HG03442 (cell line): ENCODE measurements at regions not wholly inside any gene's neighbourhood (a gene's known extent, or its start where the extent isn't known, plus 50 kb on each side); places are given as distances from the start of the nearest gene placed in this dataset.
A peak's percentile ranks its signal among the peaks of the same experiment; 100 is the strongest.

ENCODE experiments used
- ATAC-seq: cut with Tn5 transposase; IDR thresholded peaks from one replicate; pipeline ENCODE4 v1.9.1; 2021; ENCODE audit warnings: mild to moderate bottlenecking, moderate library complexity; ENCODE audit not compliant: unreplicated experiment

GRCh38 chr3:187927565-187927964 is 182.3 kb upstream of the BCL6 start:
- no peak for ATAC-seq

- no peak for ATAC-seq
Measured at GRCh38 chr3:187929112-187929816, 184.0 kb upstream of the BCL6 start.

DNA sequence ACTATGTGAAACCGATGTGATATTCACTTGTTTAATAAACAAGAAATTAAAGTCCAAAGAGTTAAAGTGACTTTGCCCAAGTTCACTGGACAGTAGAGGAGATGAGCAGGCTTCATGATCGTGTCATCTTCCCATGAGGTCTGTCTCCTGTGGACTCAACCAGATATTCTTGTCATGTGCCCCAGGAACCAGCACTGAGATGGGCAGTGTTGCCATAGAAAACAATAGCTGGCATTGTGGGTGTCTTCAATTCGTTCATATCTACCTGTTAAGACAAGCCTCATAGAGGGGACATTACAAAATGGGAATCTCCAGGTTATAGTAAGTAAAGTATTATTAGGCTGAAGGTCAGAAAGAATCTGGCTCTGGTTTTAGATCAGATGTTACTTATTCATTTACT is 184.8 kb upstream of the BCL6 start:
- no peak for ATAC-seq

GRCh38 chr3:187931101-187931500 is 185.8 kb upstream of the BCL6 start:
- ATAC-seq, result no peak

GRCh38 chr3:187931770-187932278 is 186.6 kb upstream of the BCL6 start:
- ATAC-seq, result no peak

DNA sequence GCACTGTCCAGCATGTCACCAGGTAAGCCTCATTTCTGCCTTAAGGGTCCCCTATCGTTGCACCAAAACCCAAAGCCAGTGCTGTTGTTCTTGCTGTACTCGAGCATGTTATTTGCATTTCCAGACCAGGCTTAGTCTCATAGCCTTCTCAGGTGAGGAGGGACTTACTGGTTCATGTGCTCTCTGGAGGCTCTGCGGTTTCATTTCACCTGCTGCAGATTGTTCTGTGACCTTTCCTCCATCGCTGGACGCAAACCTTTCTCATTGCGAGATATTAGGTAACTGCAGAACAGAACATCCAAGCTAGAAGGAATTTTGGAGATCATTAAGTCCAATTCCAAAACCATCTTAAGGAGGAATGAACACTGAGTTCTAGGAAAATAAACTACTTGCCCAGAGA is 187.3 kb upstream of the BCL6 start:
- no peak for ATAC-seq

GRCh38 chr3:187935623-187936156 is 190.4 kb upstream of the BCL6 start:
- peak; percentile 95 for ATAC-seq

GRCh38 chr3:187936676-187937075 is 191.4 kb upstream of the BCL6 start:
- no peak for ATAC-seq

GRCh38 chr3:187939891-187940290 is 194.6 kb upstream of the BCL6 start:
- ATAC-seq, result no peak

DNA sequence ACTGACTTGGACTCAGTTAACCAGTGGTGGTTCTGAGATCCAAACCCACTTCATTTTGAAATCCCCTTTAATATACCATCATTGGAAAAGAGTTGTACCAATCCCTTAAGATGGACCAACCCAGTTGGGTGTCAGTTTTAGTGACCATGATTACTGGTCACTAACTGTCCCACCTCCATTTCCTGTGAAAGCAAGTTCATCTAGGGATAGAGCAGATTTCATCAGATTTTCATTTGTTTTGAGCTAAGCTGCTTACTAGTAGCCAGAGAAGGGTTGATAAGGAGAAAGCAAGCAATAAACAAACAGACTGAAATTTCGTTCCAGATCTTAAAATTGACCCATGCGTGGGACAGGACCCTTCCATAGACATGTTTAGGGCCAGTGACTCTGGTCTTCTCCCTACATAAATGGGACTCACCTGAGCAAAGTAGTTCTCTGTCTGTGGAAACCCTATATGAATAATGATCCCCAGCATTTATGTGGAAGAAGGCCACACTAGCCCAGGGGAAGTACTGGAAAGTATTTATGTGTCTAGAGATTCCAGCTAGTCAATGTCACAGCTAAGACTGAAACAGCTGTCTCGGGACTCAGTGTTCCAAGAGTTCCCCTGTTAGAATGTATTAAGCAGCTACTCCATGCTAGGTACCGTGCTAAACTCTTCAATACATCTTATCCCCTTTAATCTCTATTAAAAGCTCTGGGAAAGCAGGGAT is 196.0 kb upstream of the BCL6 start:
- no peak for ATAC-seq

DNA sequence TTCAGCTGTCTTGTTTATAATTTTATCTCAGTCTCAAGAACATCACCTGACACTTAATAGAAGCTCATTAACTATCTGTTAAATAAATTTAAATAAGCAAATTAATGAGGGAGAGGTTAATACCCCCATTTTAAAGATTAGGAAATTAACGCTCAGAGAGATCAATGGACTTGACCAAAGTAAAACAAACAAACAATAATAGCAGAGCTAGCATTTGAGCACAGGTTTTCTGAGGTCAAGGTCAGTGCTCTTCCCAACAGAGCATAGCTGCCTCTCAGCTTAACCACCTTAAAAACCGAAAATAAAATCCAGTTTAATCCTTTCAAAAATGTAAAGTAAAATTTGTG is 196.6 kb upstream of the BCL6 start:
- no peak for ATAC-seq

DNA sequence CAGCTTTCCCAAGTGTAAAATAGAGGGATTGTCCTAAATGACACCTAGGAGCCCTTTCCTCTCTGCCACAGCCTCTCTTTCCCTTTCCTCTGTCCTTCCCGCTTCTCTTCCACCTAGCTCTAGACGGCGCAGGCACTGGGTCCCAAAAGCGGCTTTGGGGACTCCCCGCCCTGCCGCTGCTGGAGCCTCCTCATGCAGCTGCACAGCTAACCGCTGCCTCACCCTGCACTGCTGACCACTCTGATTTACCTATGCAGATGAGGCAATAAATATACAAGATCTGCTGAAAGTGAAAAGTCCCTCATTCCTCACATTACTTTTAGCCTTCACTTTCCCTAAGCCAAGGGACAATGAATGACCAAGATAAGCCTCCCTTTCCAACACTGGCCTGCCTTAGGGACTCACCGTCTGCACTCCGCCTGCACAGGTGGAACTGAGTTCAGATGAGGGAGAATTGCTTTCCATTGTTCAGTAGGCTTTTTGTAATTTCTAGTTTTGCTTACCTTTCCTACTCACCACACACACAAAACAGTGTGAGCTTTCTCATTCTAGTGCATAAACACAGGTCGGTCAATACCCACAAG is 197.5 kb upstream of the BCL6 start:
- ATAC-seq, result no peak

GRCh38 chr3:187943677-187944389 is 198.6 kb upstream of the BCL6 start:
- ATAC-seq, result no peak

GRCh38 chr3:187944390-187945179 is 199.3 kb upstream of the BCL6 start:
- ATAC-seq, result no peak

GRCh38 chr3:187945374-187945773 is 200.1 kb upstream of the BCL6 start:
- no peak for ATAC-seq

GRCh38 chr3:187946163-187946691 is 201.0 kb upstream of the BCL6 start:
- no peak for ATAC-seq

DNA sequence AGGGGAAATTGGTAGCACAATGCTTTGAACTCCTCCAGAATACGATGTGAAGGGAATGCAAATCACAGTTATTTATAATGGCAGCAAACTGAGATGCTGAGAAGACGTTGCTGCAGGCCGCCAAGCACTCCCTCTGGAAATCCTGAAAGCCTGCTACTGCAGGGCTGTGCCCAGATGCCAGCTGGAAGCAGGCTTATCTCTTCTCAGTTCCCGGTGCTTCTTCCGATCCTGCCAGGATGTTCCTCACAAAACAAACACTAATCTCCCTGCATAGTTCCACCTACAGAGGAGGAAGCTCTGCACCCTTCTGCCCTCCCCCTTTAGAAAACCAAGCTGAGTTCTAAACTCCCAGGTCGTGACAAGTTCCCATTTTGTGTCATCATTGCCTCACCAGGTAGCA is 201.7 kb upstream of the BCL6 start:
- ATAC-seq, result no peak

DNA sequence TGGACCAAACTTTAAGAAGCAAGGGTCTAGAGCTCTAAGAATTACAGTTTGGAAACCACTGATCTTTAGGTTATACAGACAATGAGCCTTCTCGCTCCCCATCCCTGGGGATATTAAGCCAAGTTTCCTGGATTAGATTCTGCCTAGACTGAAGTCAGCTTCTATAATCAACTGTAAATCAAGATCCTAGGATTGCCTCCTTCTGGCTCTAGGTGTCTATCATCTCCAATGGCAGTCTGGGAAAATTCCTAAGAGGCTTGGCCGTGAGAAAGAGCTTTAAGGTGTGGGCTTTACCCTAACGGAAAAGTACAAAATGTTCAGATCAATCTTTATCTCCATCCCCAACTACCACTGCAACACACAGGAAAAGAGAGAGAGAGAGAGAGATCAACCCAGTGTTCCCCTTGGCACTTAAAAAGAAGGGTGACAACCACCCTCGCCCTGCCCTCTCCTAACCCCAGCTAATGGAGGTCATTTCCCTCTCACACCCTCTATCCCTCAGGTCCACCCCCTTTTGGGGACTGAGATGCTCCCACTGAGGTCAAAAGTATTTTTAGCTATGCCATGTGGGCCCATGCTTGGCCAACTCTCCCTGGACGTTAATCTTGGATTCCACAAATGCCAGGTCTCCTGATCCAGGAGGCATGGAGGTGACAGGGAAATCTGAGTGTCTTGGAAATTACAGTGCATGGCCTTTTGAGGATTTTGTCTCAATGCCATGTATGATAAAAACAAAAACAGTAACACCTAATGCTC is 202.8 kb upstream of the BCL6 start:
- no peak for ATAC-seq

- ATAC-seq, result no peak
Measured at GRCh38 chr3:187949093-187949820, 204.0 kb upstream of the BCL6 start.
